Stimulated activated CD8-positive, alpha-beta memory T cell treated with anti-CD3 and anti-CD28 coated beads, Interleukin-2, amount 100 ng/mL, for 1 hour (primary cell): ENCODE measurements at regions not wholly inside any gene's neighbourhood (a gene's known extent, or its start where the extent isn't known, plus 50 kb on each side); places are given as distances from the start of the nearest gene placed in this dataset.
A peak's percentile ranks its signal among the peaks of the same experiment; 100 is the strongest.

Experiments
- DNase-seq, 2 donors: peaks; one replicate each; pipeline ENCODE4 v3.0.0-alpha.2; 2020; ENCODE audit warnings: low read depth in 2 of 2

DNA sequence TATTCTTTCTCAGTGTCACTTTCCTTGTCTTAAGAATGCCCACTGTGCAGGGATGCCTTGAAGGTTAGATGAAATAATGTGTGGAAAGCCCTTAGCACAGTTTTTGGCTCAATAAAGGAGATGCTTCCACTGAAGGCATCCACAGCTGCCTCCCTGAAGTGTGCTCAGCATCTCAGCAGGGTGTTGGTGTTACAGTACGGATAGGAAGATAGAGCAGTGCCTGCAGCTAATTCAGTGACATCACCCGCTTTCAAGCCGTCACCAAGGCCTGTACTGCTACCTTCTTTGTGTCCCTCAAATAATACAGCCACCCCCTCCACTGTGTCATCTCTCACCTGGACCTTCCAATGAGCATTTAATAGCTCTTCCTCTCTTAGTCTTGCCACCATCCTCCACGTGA lies 59.0 kb downstream of the NDUFS5 start:
- DNase-seq, result no peak

DNA sequence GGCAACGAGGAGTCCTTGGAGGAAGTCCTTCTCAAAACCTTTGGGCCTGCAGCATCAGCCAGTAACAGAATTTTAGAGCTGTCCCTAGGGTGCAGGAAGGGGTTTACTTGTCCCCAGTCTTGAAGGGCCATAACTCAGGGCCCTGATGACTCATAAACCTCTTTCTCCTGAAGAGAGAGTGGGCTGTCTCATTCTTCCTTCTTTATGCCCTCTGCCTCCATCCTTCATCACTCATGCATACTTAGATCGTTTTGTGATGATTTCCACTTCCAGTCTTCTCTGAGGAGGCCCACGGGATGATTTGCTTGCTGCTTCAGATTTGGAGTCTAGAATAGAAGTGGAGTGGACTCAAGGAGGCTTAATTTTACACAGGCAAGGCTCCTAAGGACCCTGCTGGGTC lies 60.2 kb downstream of the NDUFS5 start:
- DNase-seq, result no peak

DNA sequence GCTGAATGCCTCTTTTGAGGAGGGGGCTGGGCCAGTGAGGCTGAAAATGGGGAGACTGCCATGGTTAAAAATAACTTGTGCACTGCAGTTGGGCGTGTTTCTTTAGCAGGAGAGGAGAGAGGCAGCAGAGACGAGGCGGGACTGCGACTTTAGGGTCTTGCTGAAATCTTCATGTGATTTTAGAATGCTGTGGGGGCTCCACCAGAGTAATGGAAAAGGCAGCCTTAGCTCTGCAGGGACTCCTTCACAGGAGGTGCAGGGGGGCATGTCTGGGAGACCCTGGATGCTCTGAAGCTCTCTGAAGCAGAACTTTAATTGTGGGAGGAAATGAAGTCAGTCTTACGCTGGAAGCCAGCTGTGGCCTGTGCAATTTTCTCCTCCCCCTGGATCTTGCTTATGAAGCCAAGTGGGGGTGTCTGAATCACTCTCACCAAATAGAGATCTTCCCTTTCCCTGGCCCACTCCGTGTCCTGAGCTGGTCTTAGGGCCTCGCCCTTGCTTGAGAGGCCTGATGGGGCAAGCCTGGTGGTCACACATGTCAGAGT lies 60.8 kb downstream of the NDUFS5 start:
- no peak for DNase-seq

DNA sequence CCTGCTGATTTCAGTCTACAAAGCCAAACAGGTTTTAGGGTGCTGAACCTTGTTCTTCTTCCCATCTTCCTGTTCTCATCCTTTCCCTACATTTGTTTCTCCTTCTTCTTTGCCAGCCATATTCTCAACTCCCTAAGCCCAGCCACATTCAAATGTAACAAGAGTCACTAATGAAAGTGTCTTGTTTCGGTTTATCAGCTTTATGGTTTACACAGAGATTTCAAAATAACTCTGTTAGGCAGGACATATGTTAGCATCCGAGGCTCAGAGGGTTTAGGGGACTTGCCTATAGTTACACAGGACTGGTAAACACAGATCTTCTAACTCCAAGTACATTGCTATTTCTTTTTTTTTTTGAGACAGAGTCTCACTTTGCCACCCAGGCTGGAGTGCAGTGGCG lies 61.3 kb downstream of the NDUFS5 start:
- no peak for DNase-seq

DNA sequence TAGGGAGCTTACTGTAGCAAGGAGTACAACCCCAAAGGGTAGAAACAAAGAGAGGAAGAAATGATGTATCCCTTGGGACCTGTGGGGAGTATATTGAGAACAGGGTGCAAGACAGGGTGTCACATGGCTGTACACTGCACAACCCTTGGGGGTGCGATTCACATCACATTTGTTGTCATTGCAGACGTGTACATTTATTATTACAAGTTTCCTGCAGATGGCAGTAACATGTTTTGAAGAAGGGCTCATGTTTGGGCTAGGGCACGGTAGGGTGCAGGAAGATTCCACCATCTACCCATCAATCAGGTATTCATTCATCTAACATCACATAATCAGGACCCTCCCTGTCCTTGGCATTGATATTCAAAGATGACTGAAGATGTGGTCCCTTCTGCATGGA lies 62.5 kb downstream of the NDUFS5 start:
- DNase-seq, result no peak

DNA sequence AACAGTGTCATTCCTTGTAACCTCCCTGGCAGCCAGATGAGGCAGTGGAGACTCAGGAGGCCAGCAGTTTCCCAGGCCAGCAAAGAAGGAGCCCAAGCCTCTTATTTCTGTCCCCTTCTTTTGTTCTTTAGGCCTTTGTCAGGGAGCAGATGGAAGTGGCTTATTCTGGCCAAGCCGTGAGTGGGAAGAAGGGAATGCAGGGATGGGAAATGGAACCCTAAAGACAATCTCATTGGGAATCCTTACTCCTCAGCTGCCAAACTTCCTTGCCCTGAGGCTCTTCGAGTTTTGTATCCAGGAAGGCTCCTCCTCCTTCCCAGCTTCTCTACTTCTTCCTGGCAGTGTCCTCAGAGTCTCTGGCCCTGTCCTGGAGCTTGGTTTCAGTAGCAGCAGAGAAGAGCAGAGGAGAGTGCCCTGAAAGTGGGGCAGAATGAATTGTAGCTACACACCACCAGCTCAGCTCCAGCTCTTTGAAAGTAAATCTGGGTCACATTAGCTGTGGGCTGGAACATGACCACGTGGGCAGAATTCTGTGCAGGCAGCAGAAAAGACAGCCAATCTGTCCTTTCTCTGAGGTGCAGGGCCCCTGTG lies 63.9 kb downstream of the NDUFS5 start:
- DNase-seq, result no peak

DNA sequence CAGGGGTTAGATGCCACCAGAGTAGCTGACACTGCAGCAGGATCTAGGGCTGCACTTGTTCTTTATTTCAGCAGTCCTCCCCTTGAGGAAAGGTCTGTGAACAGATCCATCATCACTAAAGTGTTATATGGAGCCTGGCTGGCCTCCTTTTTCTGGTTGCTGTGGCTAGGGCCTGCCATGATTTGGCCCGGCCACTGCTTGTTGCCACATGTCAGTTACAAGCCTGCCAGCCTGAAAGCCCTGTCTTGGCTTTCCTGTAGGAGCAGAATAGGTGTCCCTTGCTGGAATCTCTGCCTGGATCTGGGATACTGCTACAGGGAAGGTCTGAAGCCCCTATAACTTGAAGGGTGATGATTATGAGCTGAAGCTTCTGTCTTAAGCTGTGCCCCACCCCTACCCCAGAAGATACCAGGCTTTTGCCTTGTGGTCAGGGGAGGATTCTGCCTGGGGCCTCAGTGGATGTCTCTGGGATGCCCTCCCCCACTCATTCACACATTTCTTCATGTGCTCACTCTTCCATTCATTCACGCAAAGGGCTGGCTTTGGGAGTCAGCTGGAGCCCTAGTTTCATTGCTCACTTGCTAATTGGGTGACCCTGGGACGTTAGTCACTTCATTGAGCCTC lies 64.7 kb downstream of the NDUFS5 start:
- DNase-seq, result no peak

DNA sequence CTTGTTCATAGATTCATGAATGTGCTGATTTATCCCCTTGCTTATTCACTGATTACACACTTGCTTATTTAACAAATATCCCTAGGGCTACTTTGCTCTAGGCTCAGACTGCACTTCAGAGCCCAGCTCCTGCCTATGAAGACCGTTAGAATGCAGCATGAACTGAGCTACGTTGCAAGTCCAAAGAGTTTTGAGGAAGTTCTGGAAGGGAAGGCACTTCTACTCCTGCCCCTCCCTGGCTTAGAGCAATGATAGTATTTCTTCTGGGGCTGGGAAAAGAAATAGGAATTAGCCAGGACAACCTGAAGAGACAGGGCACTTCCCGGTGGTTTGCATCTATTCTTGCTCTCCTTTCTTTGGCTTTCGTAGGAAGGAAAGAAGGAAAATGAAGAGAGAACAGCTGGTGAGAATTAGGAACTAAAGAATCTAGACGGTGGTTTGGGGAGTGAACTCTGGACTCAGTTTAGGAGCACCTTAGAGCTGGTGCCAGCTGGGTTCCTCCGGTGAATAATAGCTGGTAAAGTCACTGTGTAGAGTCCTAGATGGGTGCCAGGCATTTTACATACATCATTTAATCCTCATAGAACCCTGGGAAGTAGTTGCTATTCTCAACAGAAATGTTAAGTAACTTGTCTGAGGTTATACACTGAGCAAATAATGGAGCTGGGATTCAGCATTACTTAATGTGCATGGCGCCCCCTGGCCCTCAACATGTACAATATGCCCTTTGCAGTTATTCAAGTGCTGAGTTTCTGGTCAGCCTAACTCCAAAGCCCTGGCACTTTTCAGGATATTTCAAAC lies 65.9 kb downstream of the NDUFS5 start:
- no peak for DNase-seq

DNA sequence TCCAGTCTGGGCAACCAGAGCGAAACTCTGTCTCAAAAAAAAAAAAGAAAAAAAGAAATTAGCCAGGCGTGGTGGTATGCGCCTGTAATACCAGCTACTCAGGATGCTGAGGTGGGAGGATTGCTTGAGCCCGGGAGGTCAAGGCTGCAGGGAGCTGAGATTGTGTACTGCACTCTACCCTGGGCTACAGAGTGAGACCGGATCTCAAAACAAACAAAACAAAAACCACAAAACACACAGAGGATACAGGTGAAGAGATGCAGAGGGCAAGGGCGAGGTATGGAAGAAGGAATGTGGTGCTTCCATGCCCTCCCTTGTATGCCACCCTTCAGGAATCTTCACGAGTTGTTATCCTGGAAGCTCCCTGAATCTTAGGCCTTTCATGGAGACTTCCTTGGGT lies 68.5 kb downstream of the NDUFS5 start:
- DNase-seq, result no peak

DNA sequence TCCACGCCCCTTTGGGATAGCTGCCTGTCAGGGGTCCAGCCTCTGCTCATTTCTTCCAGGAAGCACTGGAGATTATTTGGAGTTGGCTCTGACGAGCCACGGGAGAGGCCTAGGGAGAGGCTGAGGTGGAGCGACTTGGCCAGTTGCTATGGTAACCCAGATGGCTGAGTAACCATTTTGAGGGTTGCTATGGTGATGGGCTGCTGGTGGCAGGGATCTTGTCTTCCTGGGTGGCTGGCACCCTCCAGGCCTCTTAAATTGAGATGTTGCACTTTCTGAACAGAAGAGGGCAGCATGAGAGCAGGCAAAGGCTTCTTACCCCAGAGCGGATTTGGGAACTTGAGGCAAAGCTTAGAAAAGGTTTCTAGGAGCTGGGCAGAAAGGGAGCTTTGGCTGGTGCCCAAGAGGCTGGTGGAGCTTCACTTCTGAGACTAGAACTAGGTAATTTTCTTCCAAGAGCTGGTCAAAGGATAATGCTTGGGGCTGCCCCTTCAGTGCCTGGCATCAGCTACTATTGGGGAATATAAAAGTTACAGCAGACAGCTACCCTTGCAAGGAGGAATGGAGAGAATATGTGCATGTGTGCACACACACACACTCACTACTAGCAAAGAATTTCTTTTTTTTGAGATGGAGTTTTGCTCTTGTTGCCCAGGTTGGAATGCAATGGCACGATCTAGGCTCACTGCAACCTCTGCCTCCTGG lies 72.5 kb downstream of the NDUFS5 start:
- DNase-seq, result peak in 1 of 2 donors; percentile 34

DNA sequence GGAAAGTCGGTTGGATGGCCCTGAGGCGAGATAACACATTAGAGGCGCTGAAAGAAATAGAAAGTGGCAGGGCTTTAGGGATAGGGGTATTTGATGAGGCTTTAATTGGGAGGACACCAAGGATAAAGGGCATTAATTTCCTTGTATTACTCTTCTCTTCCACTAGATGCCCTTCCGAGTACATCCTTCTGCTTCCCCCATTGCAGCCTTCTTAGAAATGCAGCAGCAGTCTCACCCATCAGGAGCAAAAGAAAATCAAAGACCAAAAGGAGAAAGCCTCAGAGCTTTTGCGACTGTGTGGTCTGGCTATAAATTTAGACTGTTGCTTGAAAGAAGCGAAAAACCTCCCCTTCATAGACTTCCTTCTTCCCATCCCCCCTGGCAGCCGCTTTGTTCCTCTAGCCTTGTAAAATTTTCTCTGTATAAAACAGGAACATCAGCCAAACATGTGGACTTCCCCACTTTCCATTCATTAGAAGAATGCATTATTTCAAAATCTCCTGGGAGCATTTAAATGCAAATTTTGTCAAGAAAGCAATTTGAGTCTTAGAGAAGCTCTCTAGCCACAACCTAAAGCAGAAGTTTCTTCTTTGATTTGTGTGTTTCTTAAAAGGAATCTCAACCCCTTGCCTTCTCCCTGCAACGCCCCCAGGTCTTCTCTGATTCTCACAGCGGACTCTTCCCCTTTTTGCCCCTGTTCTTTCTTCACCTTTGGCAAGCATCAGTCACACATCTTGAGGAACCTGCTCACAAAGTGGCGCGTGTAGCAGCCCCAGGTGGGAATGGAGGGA lies 76.6 kb downstream of the NDUFS5 start:
- no peak for DNase-seq

DNA sequence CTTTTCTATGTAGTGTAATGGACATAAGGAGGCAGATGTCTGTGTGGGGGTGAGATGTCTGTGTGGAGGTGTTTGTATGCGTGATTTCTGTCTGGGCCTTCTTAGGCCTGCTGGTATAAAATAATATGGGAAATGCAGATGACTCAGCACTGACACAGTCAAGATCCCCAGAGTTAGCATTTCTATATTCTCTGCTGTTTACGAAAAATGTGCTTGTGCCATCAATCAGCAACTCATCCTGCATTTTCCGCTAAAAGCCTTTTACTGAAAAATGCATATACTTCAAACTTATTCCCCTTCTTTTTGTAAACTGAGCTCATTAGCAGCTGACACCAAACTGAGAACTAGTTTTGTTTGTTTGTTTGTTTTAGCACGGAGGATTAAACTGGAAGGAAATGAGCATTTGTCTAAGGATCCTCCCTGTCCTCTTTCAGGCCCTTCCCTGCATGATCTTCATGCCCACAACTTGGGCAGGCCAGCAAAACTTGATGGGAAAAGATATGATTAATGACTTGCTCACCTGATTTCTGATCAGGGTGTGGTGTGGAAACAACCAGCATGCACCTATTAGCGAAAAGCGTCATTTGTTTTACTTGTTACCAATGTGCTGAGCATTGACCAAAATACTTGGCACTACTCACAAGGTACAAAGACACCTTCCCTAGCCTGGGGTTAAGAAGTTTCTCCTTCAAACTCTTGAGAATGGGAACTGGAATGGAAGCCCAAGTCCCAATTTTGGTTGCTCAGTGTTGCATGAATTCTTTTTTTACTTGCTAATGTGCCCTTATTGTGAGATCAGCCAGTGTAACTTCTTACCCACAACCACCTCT lies 77.4 kb downstream of the NDUFS5 start:
- no peak for DNase-seq

DNA sequence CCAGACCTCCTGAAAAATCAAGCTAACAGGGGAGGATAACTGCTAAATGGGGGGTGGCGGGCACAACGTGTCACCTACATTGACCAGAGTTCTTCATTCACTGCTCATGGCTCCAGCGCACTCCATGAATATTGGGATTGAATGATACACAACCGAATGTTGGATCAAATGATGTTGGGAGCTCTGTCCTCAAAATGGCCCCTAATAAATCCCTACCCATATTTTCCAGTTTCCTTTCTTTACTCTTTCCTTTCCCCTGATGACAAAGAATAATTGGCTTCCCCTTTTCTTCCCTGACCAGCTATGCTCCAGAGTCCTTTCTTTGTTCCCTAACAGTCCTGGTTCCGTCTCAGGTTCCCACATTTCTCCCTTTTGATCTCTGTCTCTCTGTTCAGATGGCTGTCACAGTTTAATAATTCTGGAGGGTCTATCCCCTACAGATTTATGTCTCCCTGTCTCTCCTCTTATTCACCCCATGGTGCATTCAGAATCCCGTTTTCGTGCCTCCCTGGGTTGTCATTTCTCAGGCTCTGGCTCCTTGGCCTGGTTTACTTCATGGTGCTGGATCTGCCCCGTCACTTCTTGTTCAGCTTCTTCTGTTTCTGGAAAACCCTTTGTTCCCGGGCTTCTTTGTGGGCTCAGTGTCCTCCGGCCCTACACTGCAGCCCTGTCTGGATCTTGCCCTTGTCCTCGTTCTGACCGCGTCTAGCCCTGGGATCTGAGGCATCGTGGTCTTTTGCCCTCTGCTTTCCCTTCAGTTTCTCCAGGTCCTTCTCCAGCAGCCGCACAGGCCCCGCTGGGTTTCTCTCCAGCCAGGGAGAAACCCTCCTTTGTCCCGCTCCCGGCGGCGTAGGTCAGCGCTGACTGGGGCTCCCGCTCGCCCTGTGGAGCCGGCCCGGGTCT lies 78.3 kb downstream of the NDUFS5 start:
- DNase-seq, result no peak

DNA sequence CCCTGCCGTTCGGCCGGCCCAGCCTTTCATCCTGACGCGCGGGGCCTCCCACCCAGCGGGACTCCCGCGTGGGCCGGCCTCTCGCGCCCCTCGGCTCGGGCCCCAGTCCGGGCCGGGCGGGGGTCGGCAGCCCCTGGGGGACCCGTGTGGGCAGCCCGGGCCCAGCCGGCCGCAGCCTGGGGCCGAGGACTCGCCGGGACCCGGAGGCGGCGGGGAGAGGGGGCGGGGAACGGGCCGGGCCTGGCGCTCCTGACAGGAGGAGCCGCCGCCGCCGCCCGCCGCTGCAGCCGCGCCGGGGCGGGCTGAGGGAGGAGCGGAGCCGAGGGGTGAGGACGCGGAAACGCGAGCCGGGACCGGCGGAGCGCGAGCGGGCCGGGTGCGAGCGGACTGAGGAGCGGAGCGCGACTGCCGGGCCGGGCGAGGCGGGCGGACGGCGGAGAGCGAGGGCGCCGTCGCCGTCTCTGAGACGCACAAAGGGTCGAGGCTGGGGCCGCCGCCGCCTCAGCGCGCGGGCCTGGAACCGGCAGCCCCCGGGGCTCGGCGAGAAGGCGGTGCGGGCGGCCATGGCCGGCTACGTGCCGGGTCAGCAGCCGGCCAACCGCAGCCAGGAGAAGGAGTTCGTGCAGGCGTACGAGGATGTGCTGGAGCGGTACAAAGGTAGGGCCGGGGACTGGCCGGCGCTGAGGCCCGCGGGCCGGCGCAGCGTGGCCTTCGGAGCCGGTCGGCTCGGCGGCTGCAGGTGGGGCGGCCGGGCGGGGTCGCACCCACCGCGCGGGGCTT lies 79.1 kb downstream of the NDUFS5 start:
- peak; percentile 22 to 34 for DNase-seq

DNA sequence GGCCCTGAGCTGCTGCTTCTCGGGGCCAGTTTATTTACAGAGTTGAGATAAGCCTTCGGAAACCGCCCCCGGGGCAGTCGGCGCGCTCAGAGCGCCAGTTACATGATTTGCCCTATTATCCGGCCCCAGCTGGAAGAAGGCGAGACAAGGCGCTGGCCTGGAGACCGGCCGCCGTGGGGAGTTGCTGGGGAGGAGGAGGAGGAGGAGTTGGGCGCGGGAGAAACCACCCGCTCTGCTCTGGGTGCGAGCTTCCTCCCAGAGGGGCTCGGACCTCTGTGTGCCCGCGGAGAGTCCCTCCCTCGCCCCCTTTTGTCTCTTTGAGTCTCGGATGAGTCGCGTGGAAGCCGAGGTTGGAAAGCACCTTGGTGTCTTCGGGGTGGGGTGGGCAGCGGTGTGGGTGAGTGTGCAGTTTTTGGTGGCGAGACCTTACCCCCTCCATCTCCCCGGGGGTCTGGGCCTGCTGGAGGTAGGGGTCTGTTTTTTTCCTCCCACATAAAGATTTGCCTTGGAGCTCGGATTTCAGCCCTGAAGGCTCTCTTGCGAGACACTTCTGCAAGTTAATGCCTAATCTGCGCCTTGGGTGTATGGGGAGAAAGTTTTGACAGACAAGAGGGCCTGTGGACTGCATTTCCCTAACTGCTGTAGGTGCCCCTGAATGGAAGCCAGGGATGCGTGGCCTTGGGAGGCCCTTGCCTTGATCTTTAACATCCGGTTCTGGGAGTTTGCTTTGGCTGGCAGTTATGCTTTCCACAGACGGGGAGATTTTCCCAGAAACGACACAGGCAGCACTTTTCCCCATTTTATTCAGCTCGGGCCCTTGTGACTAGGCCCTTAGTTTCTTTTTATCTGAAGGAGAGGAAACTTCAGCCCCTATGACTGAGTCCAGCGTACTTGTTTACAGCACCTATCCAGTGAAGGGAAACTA lies 80.0 kb downstream of the NDUFS5 start:
- no peak for DNase-seq

DNA sequence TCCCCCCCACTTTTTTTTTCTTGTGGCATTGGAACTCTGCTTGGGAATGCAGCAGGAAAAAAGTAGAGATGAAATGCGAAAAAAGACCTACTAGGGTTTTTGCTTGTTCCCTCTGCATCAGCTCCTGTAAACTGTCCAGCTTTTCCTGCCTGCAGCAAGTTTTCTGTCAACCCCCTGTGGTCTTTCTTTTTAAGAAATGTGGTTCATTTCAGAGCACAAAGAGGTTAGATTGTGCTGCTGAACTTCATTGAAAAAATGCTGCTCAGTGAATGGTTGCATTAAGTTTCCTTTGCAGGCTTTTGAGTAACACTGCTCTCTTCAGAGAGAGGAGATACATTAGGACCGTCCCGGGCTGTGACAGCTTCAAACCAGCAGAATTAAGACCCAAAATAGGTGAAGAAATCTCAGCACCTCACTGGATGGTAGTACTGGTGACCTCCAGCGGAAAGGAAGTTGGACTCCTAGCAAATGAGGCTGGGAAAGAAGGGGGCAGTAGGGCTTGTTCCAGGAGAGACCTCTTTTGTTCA lies 80.7 kb downstream of the NDUFS5 start:
- no peak for DNase-seq
